IPS-18a (cell line): ENCODE measurements at regions not wholly inside any gene's neighbourhood (a gene's known extent, or its start where the extent isn't known, plus 50 kb on each side); places are given as distances from the start of the nearest gene placed in this dataset.
"Not testable (repeated sequence)": the region's sequence is repeated elsewhere in the genome, so short reads cannot be mapped to it uniquely, and the experiment has no call there.

Experiments
- H3K27ac ChIP-seq: one replicate; pipeline ENCODE4 v1.5.1; 2013; ENCODE audit warnings: low read length
- H3K27me3 ChIP-seq: one replicate; pipeline ENCODE4 v1.6.1; 2013; ENCODE audit warnings: mild to moderate bottlenecking, low read length; ENCODE audit not compliant: control insufficient read depth, insufficient read depth
- H3K36me3 ChIP-seq: one replicate; pipeline ENCODE4 v1.6.1; 2013; ENCODE audit warnings: low read depth, low read length; ENCODE audit not compliant: control insufficient read depth
- H3K4me1 ChIP-seq: one replicate; pipeline ENCODE4 v1.6.1; 2013; ENCODE audit warnings: low read depth, low read length; ENCODE audit not compliant: control insufficient read depth
- H3K4me3 ChIP-seq: one replicate; pipeline ENCODE4 v1.5.1; 2013; ENCODE audit warnings: low read length
- H3K9ac ChIP-seq: one replicate; pipeline ENCODE4 v1.6.1; 2013; ENCODE audit warnings: mild to moderate bottlenecking, low read length, moderate library complexity
- H3K9me3 ChIP-seq: one replicate; pipeline ENCODE4 v1.6.1; 2013; ENCODE audit warnings: low read depth, low read length; ENCODE audit not compliant: control insufficient read depth

DNA sequence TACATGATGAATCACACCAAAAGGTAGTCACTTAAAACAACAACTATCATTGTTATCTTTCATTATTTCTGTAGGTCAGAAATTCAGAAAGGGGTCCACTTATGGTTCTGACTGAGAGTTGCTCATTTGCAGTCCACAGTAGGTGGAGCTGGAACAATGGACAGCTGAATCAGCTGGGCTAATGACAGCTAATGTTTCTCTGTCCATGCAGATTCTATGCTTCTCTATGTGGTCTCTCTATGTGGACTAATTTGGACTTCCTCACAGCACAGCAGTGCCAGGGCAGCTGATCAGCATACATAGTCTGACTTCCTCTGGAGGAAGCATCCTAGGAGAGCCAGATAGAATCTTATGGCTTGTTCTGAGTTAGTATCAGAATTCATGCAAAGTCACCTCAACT, 131.7 kb upstream of the INTU start:
- no peaks in the 10 kb centered on the region for H3K9me3 ChIP-seq
- H3K4me3 ChIP-seq = no peak overlapping the region
- no peak overlapping the region for H3K27ac ChIP-seq
- H3K27me3 ChIP-seq = no peaks in the 10 kb centered on the region
- no peaks in the 10 kb centered on the region for H3K36me3 ChIP-seq
- peaks cover 15% of the 10 kb centered on the region for H3K4me1 ChIP-seq
- H3K9ac ChIP-seq = no peak overlapping the region

DNA sequence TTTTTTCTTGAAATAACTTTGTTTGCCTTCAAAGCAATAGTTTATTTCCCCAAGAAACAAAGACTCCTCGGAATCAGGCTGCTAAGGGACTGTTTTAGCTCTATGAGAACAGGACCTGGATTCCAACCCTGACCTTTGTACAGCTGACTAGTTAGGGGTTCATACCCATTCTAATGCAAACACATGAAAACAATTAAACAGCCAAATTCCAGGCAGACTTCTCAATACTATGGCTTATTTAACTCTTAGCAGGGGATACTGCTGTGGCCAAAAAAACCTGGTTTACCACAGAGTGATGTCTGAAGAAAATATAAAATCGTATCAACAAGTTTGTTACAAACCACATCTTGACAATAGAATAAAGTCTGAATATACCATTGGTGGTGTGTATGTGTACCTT, 129.6 kb upstream of the INTU start:
- H3K27ac ChIP-seq = no peak overlapping the region
- no peaks in the 10 kb centered on the region for H3K27me3 ChIP-seq
- peaks cover 15% of the 10 kb centered on the region for H3K4me1 ChIP-seq
- no peak overlapping the region for H3K9ac ChIP-seq
- peak overlapping the region; percentile 17 for H3K4me3 ChIP-seq
- H3K9me3 ChIP-seq = no peaks in the 10 kb centered on the region
- no peaks in the 10 kb centered on the region for H3K36me3 ChIP-seq

DNA sequence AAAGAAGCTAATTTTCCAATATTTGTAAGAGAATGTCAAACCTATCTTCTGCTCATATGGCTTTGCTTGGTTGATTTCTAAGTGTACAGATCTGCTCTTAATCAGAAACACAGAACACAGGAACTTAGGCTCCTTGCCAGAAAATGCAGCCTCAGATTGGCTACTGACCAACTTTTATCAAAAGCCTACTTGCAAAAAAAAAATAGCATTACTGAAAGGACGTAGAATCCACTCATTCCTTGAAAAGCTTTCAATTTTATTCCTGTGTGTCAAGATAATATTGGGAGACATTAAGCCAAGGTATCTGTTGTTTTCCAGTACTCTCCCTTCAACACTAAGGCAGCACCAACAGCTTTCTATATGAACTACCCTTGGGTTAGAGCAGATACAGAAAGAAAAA, 127.6 kb upstream of the INTU start:
- H3K9ac ChIP-seq = no peak overlapping the region
- H3K27ac ChIP-seq = no peak overlapping the region
- H3K4me1 ChIP-seq = peaks cover 15% of the 10 kb centered on the region
- no peak overlapping the region for H3K4me3 ChIP-seq
- no peaks in the 10 kb centered on the region for H3K9me3 ChIP-seq
- H3K36me3 ChIP-seq = no peaks in the 10 kb centered on the region
- H3K27me3 ChIP-seq = no peaks in the 10 kb centered on the region

DNA sequence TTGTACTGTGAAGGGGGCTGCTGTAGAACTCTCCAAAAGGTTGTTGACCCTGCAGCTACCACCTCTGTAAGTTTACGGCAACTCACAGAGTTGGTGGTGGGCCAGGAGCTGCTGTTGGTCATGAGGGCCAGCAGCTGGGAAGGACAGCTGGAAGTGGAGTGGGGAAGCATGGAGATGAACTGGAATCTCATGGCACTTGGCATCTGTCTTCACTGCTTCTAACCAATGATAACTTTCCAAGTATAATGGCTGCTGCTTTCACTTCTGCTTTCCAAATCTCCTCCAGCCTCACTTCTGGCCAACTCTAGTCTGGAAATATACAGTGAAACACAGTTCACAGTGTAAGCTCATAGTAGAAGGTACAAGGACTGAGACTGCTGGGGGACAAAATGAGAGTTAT, 126.5 kb upstream of the INTU start:
- peaks cover 15% of the 10 kb centered on the region for H3K4me1 ChIP-seq
- no peak overlapping the region for H3K27ac ChIP-seq
- H3K9ac ChIP-seq = no peak overlapping the region
- H3K36me3 ChIP-seq = no peaks in the 10 kb centered on the region
- no peak overlapping the region for H3K4me3 ChIP-seq
- no peaks in the 10 kb centered on the region for H3K9me3 ChIP-seq
- H3K27me3 ChIP-seq = no peaks in the 10 kb centered on the region

DNA sequence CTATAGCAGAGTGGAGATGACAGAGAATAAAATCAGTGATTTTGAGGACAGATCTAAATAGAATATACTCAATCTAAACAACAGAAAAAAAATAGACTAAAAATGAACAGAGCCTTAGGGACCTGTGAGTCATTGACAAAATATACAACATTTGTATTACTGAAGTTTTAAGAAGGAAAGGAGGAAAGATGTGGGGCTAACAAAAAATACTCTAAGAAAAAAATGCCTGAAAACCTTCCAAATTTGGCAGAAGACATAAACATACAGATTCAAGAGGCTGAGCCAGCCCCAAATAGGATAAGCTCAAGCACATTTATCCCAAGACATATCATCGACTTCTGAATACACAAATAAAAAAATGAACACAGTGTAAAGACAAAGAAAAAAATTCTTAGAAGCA, 123.6 kb upstream of the INTU start:
- H3K4me1 ChIP-seq = no peaks in the 10 kb centered on the region
- no peaks in the 10 kb centered on the region for H3K36me3 ChIP-seq
- no peaks in the 10 kb centered on the region for H3K9me3 ChIP-seq
- H3K9ac ChIP-seq = no peak overlapping the region
- H3K27me3 ChIP-seq = no peaks in the 10 kb centered on the region
- H3K4me3 ChIP-seq = no peak overlapping the region
- no peak overlapping the region for H3K27ac ChIP-seq

DNA sequence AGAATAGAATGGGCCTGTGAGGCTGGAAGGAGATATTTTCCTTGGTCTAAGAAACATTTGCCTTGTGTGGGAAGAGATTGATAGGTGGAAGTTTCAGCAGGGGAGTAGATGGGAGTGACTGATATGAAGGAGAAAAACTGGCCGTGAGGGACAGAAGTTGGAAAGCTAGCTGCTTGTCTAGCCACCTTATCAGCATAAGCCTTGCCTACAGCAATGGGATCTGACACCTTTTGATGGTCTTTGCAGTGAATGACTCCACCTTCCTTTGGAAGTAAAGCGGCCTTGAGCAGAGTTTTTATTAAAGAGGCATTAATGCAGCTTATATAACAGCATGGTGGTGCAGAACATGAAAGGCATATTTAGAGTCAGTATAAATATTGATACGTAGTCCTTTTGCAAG, 120.1 kb upstream of the INTU start:
- H3K9me3 ChIP-seq, H3K36me3 ChIP-seq, H3K9ac ChIP-seq, H3K4me3 ChIP-seq, H3K4me1 ChIP-seq, H3K27me3 ChIP-seq, H3K27ac ChIP-seq: not testable (repeated sequence)

DNA sequence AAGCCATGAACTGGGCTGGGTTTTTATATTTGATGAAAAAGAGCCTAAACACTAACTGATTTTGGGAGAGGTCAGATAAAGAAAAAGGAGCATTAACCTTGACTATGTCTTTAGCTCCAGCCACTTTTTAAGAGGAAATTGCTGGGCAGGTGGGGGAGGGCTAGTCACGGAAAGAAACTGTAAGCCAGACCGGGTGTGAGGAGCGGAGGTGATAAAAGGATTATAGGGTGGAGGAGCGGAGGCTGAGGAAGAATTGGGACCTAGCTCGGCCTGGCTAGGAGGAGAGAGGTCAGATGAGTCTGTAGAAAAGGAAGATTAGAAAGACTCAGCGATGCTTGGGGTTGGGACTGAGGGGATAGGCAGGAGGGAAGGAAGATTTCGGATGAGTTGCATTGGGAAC, 117.5 kb upstream of the INTU start:
- peaks cover 14% of the 10 kb centered on the region for H3K4me1 ChIP-seq
- H3K9ac ChIP-seq, H3K9me3 ChIP-seq, H3K36me3 ChIP-seq, H3K4me3 ChIP-seq, H3K27me3 ChIP-seq, H3K27ac ChIP-seq: not testable (repeated sequence)

DNA sequence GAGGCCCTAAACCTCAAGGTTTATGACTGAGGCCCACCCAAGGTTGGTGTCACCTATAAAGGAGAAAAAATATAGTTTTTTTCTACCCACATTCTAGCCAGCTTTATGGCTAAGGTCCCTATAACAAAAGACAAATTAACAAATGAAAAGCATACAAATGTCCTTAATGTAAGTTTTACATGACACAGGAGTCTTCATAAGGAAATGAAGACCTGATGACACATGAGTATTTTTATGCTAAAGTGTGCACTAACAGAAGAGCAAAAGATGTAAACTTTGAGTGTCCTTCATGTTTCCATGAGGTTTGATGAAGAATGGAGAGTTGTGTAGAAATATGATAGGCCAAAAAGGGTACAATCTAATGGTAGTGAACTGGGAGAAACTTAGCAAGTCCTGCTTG, 114.7 kb upstream of the INTU start:
- Histone ChIP-seq H3K9me3 (no peaks in the 10 kb centered on the region), H3K4me3 (peak overlapping the region; percentile 14), H3K9ac (no peak overlapping the region), H3K27ac (no peak overlapping the region), H3K4me1 (peaks cover 14% of the 10 kb centered on the region), H3K27me3 (no peaks in the 10 kb centered on the region), H3K36me3 (no peaks in the 10 kb centered on the region)

DNA sequence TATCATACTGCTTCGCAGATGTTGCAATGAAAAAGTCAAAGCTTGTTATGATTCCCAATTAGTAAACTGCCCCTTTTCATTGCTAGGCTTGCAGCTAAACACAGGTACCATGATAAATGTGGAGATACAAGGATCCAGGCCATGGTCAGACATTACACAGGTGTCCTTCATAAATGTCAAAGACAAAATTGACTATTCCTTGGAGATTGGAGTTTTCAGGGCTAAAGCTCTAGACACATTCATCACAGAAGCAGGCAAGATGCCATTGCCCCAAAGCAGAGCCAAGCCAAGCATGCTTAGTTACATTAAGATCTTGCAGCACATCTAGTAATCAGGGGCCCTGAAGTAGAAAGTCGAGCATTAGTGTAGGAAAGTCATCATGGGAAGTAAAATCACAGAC, 111.3 kb upstream of the INTU start:
- H3K4me3 ChIP-seq = no peak overlapping the region
- H3K9ac ChIP-seq = no peak overlapping the region
- no peaks in the 10 kb centered on the region for H3K27me3 ChIP-seq
- H3K36me3 ChIP-seq = no peaks in the 10 kb centered on the region
- peaks cover 14% of the 10 kb centered on the region for H3K4me1 ChIP-seq
- H3K9me3 ChIP-seq = no peaks in the 10 kb centered on the region
- no peak overlapping the region for H3K27ac ChIP-seq

DNA sequence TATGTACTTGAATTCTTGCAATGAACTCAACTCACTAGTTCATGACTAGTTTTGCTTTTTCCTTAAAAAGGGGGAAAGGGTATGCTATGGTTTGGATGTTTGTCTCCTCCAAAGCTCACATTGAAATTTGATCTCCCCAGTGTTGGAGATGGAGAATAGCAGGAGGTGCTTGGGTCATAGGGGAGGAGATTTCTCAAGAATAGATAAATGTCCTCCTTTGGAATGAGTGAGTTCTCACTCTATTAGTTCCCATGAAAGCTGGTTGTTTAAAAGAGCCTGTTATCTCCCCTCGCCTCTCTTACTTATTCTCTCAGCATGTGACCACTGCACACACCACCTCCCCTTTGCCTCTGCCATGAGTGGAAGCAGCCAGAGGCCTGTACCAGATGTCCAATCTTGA, 109.4 kb upstream of the INTU start:
- peaks cover 7% of the 10 kb centered on the region for H3K4me1 ChIP-seq
- H3K9me3 ChIP-seq = no peaks in the 10 kb centered on the region
- no peak overlapping the region for H3K9ac ChIP-seq
- H3K27me3 ChIP-seq = no peaks in the 10 kb centered on the region
- no peaks in the 10 kb centered on the region for H3K36me3 ChIP-seq
- no peak overlapping the region for H3K27ac ChIP-seq
- H3K4me3 ChIP-seq = no peak overlapping the region

DNA sequence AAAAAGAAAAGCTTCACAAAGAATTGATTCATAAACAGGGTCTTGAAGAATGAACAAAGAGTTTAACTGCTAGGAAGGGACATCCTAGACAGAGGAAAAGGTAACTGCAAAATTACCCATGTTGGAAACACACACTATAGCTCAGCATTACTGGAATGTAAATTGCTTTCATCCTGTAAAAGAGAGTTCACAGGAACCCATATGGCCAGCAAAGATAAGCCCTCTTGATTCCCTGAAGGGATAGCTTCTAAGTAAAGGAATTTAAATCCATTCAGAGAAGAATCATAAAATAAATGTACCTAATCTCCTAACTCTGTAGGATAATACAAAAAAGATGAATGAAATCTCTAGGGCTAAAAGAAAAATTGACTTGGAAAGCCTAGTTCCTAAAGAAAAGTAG, 107.1 kb upstream of the INTU start:
- Histone ChIP-seq H3K9me3 (no peaks in the 10 kb centered on the region), H3K4me3 (no peak overlapping the region), H3K27me3 (no peaks in the 10 kb centered on the region), H3K9ac (no peak overlapping the region), H3K27ac (no peak overlapping the region), H3K4me1 (no peaks in the 10 kb centered on the region), H3K36me3 (no peaks in the 10 kb centered on the region)

DNA sequence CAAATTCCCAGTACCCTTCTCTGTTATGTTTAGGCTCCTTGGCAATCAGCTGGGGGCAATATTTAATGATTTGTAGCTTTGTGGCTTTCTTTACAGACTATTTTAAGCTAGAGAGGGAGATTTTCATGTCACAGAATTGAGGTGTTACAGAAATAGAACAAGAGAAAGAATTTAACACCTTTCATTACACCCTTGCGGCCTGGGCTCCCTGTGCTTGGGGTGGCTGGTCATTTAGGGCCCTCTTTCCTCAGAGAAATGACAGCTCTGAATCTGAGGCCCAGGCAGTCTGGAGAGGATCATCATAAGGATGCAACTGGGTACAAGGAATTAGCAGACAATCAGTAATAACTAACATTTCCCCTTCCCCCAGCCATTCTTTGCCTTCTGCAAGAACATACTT, 104.5 kb upstream of the INTU start:
- Histone ChIP-seq H3K27me3 (no peaks in the 10 kb centered on the region), H3K4me3 (no peak overlapping the region), H3K27ac (no peak overlapping the region), H3K4me1 (no peaks in the 10 kb centered on the region), H3K9me3 (no peaks in the 10 kb centered on the region), H3K36me3 (no peaks in the 10 kb centered on the region), H3K9ac (no peak overlapping the region)

DNA sequence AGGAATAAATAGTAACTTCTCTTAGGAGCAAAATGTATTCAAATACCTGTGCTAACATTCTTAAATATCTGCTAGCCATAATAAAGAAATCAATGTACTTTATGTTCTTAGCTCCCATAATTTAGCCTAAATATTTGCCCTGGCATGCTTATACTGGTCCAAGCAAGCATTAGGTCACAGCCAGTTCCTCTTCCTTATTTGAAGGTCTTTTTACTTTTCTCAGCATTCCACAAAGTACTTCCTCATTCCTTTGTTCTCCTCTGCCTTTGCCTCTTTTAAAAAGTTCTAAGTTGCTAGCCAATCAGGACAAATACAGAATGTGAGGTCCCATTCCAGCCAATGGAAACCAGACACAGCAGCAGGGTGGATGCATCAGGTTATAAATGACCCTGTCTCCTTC, 102.9 kb upstream of the INTU start:
- H3K4me3 ChIP-seq, H3K27ac ChIP-seq, H3K4me1 ChIP-seq, H3K9ac ChIP-seq, H3K9me3 ChIP-seq, H3K36me3 ChIP-seq, H3K27me3 ChIP-seq: not testable (repeated sequence)
